Tibial nerve (tissue), 4 donors: ENCODE measurements at regions not wholly inside any gene's neighbourhood (a gene's known extent, or its start where the extent isn't known, plus 50 kb on each side); places are given as distances from the start of the nearest gene placed in this dataset.

Experiments
- DNase-seq, 2 donors: peaks; one replicate each; pipeline ENCODE4 v3.0.0-alpha.2; 2019; ENCODE audit warnings: low spot score in 2 of 2
- H3K27ac ChIP-seq, 4 donors: fragments of 200-600 bp; sonication (generic) in 3 of 4; one replicate each; pipeline ENCODE4 v1.5.1; 2017 to 2019; ENCODE audit warnings: mild to moderate bottlenecking in 1 of 4
- H3K27me3 ChIP-seq, 2 donors: fragments of 200-600 bp; sonication (generic) in 1 of 2; one replicate each; pipeline versions ENCODE4 v1.5.1 to v1.6.0; 2017 to 2019
- H3K36me3 ChIP-seq, 3 donors: fragments of 200-600 bp; sonication (generic); one replicate each; pipeline ENCODE4 v1.5.1; 2018 to 2019
- H3K4me1 ChIP-seq, 4 donors: fragments of 200-600 bp; sonication (generic) in 3 of 4; one replicate each; pipeline ENCODE4 v1.5.1; 2017 to 2019
- H3K4me3 ChIP-seq, 4 donors: fragments of 200-600 bp; sonication (generic) in 3 of 4; one replicate each; pipeline ENCODE4 v1.5.1; 2017 to 2019; ENCODE audit warnings: mild to moderate bottlenecking in 1 of 4, moderate library complexity in 1 of 4
- H3K9me3 ChIP-seq, 4 donors: fragments of 200-600 bp; sonication (generic) in 3 of 4; one replicate each; pipeline ENCODE4 v1.5.1; 2017 to 2019
- EP300 ChIP-seq, 2 donors: sonication (generic); formaldehyde crosslinking; IDR thresholded peaks; one replicate each; pipeline ENCODE4 v1.6.1; 2017; ENCODE audit warnings: antibody characterized with exemption in 2 of 2, mild to moderate bottlenecking in 1 of 2
- POLR2A ChIP-seq, 2 donors: fragments of 450-650 bp; IDR thresholded peaks; one replicate each; pipeline ENCODE4 v1.6.1; 2017; ENCODE audit warnings: antibody characterized with exemption in 2 of 2, mild to moderate bottlenecking in 2 of 2, moderate library complexity in 2 of 2
- WGBS, 2 donors: methylation state at CpG; one replicate each; pipeline ENCODE4 v1.1.5; 2018; 5-methylcytosine and 5-hydroxymethylcytosine counted together
- TF ChIP-seq, protein P1 (sequence below), 5 experiments: fragments of 200-600 bp in 3 of 5; fragments of 450-650 bp in 2 of 5; sonication (generic) in 3 of 5; IDR thresholded peaks; one replicate each; pipeline ENCODE4 v1.5.1; 2016 to 2019; ENCODE audit warnings: antibody characterized with exemption in 5 of 5, mild to moderate bottlenecking in 3 of 5, moderate library complexity in 2 of 5

GRCh38 chr6:145345094-145345493 is 390.2 kb downstream of the EPM2A start:
- no peak for TF ChIP-seq POLR2A (IDR thresholded peaks at IDR 0.05)
- TF ChIP-seq EP300 (IDR thresholded peaks at IDR 0.05): no peak
- TF ChIP-seq, protein P1, sequence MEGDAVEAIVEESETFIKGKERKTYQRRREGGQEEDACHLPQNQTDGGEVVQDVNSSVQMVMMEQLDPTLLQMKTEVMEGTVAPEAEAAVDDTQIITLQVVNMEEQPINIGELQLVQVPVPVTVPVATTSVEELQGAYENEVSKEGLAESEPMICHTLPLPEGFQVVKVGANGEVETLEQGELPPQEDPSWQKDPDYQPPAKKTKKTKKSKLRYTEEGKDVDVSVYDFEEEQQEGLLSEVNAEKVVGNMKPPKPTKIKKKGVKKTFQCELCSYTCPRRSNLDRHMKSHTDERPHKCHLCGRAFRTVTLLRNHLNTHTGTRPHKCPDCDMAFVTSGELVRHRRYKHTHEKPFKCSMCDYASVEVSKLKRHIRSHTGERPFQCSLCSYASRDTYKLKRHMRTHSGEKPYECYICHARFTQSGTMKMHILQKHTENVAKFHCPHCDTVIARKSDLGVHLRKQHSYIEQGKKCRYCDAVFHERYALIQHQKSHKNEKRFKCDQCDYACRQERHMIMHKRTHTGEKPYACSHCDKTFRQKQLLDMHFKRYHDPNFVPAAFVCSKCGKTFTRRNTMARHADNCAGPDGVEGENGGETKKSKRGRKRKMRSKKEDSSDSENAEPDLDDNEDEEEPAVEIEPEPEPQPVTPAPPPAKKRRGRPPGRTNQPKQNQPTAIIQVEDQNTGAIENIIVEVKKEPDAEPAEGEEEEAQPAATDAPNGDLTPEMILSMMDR (IDR thresholded peaks at IDR 0.05): no peak
- H3K4me1 ChIP-seq: no peaks in the 10 kb centered on the region
- no peak overlapping the region for H3K4me3 ChIP-seq
- no peaks in the 10 kb centered on the region for H3K9me3 ChIP-seq
- no peaks in the 10 kb centered on the region for H3K36me3 ChIP-seq
- no peak overlapping the region for H3K27ac ChIP-seq
- H3K27me3 ChIP-seq: no peaks in the 10 kb centered on the region
- DNase-seq: no peak

DNA sequence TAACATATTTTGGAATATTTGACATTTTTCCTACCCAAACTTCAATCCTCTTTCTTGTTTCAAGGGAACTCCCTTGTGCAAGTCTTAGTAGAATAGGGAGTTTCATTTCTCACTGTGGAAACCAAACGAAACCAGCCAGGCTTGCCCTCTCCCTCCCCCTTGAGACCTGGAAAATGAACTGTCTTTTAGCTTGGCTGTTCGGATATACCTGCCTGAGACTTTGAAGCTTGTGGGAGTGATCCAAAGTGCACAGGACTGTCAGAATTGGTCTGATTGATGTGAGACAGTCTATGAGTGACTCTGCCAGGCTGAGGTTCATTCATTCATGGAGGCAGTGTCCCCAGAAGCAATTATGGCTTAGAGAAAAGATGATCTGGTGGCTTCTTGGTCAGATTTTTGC is 388.1 kb downstream of the EPM2A start:
- H3K9me3 ChIP-seq: no peaks in the 10 kb centered on the region
- H3K36me3 ChIP-seq: no peaks in the 10 kb centered on the region
- H3K4me3 ChIP-seq: no peak overlapping the region
- 78 to 91% methylated on average over 2 of the region's 2 CpGs for WGBS, 2 donors
- H3K27me3 ChIP-seq: no peaks in the 10 kb centered on the region
- TF ChIP-seq EP300 (IDR thresholded peaks at IDR 0.05) (no peak), POLR2A (IDR thresholded peaks at IDR 0.05) (no peak)
- TF ChIP-seq, protein P1 (IDR thresholded peaks at IDR 0.05): no peak
- no peak overlapping the region for H3K27ac ChIP-seq
- no peak for DNase-seq
- no peaks in the 10 kb centered on the region for H3K4me1 ChIP-seq

DNA sequence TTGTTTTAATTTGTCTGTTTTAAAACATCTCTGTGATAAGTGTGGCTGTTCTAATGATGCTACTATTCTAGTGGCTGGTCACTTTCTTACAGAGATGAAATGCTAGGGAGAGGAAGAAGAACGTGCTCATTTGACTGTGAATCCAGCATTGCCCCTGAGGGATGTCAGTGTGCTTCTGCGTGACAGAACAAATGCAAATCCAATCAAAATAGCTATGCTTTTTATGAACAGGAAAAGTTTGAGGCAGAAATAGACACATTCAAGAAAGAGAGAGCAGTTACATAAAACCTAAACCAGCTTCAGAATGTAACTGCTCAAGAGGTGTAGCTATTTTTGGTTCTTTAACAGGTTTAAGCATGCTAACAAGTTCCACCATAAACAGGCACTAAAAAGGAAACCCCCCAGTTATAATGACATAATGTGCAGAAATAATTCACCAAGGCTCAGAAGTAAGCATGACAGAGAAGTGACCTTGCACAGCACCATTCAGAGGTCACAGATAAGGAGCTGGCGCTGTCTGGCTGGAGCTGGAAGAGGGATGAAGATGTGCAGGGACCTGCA is 385.3 kb downstream of the EPM2A start:
- no peak overlapping the region for H3K27ac ChIP-seq
- H3K9me3 ChIP-seq: no peaks in the 10 kb centered on the region
- no peak for DNase-seq
- TF ChIP-seq EP300 (IDR thresholded peaks at IDR 0.05) (no peak), POLR2A (IDR thresholded peaks at IDR 0.05) (no peak)
- TF ChIP-seq, protein P1 (IDR thresholded peaks at IDR 0.05): no peak
- no peaks in the 10 kb centered on the region for H3K27me3 ChIP-seq
- WGBS, 2 donors: 48 to 57% methylated on average over 3 of the region's 3 CpGs
- no peaks in the 10 kb centered on the region for H3K36me3 ChIP-seq
- H3K4me1 ChIP-seq: no peaks in the 10 kb centered on the region
- no peak overlapping the region for H3K4me3 ChIP-seq

GRCh38 chr6:145350928-145351327 is 384.4 kb downstream of the EPM2A start:
- Histone ChIP-seq H3K4me3 (no peak overlapping the region), H3K9me3 (no peaks in the 10 kb centered on the region), H3K27ac (no peak overlapping the region), H3K4me1 (no peaks in the 10 kb centered on the region), H3K27me3 (no peaks in the 10 kb centered on the region), H3K36me3 (no peaks in the 10 kb centered on the region)
- TF ChIP-seq EP300 (IDR thresholded peaks at IDR 0.05) (no peak), POLR2A (IDR thresholded peaks at IDR 0.05) (no peak)
- TF ChIP-seq, protein P1 (IDR thresholded peaks at IDR 0.05): no peak
- 59 to 60% methylated on average over 3 of the region's 3 CpGs for WGBS, 2 donors
- no peak for DNase-seq

DNA sequence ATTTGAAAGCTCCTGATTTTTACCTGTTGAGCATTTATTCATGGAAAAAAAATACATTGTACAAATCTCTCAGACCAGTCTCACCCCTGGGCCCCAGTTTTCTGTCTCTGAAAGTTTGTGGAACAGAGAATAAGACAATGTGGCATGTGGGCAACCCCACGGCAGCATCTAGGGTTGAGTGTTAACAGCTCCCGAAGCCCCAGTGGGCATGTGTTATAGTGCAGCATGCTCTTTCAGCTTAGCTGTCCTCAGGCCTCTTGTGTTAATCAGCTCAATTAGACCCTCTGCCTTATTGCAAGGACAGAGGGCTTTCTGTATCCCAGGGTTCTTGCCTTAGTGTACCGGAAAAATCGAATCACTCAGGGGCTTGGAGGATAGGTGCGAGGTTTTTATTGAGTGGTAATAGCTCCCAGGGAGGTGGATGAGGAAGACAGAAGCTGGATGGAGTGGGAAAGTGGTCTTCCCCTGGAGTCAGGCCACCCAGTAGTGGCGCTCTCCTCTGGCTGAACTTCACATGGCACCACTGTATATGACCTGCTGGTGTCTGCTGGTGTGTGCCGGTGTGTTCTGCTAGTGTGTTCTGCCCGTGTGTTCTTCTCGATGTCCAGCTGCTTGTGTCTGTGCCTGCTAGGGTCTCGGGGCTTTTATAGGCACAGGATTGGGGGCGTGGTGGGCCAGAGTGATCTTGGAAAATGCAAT is 382.8 kb downstream of the EPM2A start:
- H3K9me3 ChIP-seq: no peaks in the 10 kb centered on the region
- WGBS, 2 donors: 81 to 82% methylated on average over 11 of the region's 11 CpGs
- H3K27me3 ChIP-seq: no peaks in the 10 kb centered on the region
- no peak overlapping the region for H3K27ac ChIP-seq
- no peaks in the 10 kb centered on the region for H3K36me3 ChIP-seq
- no peaks in the 10 kb centered on the region for H3K4me1 ChIP-seq
- H3K4me3 ChIP-seq: no peak overlapping the region
- no peak for DNase-seq
- TF ChIP-seq POLR2A (IDR thresholded peaks at IDR 0.05): no peak
- no peak for TF ChIP-seq EP300 (IDR thresholded peaks at IDR 0.05)
- TF ChIP-seq, protein P1 (IDR thresholded peaks at IDR 0.05): no peak
